NOMO-1 treated with DMSO at 0.1 percent for 48 hours (cell line): ENCODE measurements at regions not wholly inside any gene's neighbourhood (a gene's known extent, or its start where the extent isn't known, plus 50 kb on each side); places are given as distances from the start of the nearest gene placed in this dataset.

Experiments used
- DNase-seq: peaks from one replicate; lab custom pipeline; 2025; ENCODE audit not compliant: unreplicated experiment; lab: John Stamatoyannopoulos, UW

GRCh38 chr2:212945526-212945925, 205.9 kb downstream of the IKZF2 start:
- no peak for DNase-seq

DNA sequence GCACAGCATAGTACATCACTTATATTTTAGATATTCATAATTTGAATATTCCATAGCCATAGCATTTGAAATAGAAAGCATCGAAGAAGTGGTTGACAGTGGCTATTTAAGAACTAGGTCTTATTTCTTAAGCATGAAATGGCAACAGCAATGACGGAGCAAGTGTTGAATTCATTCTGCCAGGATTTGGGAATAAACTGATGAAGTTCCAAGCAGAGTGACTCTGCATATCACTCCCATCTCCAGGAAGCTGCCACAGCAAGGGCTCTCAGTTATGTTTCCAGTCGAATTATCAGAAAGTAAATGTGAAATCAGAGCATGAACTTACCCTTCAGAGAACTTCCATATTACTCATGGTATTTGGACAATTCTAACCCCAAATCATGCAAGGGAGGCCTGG, 208.1 kb downstream of the IKZF2 start:
- DNase-seq: no peak

GRCh38 chr2:212941361-212941760, 210.1 kb downstream of the IKZF2 start:
- DNase-seq: no peak

GRCh38 chr2:212940816-212941215, 210.6 kb downstream of the IKZF2 start:
- no peak for DNase-seq

GRCh38 chr2:212939777-212940531, 211.5 kb downstream of the IKZF2 start:
- DNase-seq: no peak

DNA sequence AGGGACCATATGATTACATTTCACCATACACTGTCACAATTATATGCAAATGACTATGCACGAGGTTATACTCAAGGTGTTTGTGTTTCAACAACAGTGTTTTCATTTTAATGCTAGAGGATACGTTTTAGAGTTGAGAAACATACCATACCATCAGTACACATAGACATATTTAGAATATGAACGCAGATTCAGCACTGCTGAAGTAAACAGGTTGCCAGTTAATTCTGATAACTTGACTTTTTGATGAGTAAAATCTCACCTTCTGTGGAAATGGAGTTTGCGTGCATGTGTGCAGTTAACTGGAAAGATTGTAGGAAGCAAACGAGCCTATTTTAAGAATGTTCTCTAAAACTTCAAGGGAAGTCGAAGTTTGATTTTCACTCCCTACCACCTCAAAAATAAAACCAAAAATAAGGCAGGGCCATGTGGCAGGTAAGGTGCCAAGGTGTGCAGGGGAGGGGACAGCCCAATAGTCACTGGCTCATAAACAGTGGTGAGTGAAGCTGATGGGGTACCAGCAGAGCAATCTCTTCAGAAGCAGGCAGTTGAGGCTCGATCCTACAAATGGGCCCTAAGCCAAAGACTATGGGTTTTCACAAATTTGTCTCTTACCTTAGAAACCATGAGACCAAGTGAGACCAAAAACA, 213.1 kb downstream of the IKZF2 start:
- DNase-seq: no peak

DNA sequence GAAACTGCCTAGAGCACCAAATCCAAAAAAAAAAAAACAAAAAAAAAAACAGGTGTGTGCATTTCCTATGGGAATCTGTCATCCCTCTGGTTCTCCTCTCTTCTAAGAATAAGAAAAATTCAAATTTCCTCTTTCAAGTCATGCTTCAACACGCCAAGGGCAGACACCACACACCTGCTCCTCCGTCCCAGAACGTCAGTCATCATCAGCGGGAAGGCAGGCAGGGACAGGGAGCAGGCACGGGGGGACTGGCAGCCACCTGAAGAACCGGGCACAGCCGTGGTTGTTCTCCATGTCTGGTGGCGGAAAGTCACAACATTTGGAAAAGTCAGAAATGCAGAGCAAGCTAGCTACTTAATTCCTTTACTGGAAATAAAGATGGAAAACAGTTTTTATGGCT, 214.8 kb downstream of the IKZF2 start:
- no peak for DNase-seq

GRCh38 chr2:212935752-212936151, 215.7 kb downstream of the IKZF2 start:
- no peak for DNase-seq

DNA sequence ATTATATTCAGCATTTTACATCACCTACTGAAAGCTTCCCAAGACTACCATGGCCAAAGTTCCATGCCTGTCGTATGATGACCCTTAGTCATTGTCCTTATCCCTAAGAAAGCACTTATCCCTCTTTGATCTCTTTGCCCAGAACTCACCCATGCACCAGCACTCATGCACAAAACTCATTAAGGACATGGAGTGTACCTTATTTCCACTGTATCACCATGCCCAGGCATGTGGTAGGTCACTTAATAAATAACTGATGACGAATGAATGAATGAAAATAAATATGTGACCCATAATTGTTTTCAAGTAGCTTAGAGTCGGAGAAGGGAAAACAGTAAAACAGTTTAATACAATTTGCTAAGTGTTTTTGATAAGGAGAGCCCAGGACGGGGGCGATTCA, 220.1 kb downstream of the IKZF2 start:
- no peak for DNase-seq

- DNase-seq: no peak
Observed at GRCh38 chr2:212930556-212931260, 220.7 kb downstream of the IKZF2 start.

DNA sequence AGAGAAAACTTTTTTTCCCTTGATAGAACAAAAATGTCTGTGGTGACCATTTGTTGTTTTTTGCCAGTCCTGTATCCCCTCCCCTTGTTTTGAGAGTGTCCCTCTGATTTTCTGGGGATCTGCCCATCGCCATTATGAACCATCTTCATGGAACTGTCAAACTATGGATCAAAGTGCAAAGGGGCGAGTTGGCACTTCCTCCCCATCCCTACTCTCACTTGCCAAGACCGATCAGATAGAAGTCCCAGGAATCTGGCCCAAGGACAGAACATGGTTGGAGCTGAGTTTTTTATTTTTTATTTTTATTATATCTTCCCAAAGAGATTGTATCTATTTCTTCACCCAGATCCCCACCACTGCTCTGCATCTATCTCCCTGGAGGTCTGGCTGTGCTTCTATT, 221.4 kb downstream of the IKZF2 start:
- no peak for DNase-seq

DNA sequence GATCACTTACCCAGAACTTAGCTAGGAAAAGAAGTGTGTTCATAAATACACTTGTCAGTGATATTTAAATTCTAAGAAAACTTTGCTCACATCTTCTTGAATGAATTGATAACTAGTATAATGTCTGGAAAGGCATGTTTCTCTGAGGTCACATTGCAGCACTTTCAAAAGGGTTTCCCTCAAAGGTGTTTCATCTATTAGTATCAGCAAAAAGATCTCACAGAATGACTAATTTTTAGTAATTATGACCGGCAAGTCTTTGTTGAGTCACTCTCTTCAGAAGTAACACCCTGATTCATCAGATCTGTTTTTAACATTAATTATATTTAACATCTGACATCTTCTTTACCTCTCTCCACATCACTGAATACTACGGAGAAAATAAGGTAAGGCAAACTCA, 222.3 kb downstream of the IKZF2 start:
- DNase-seq: no peak

- no peak for DNase-seq
Observed at GRCh38 chr2:212928681-212929080, 222.7 kb downstream of the IKZF2 start.

GRCh38 chr2:212926940-212927339, 224.5 kb downstream of the IKZF2 start:
- no peak for DNase-seq

- DNase-seq: no peak
Observed at GRCh38 chr2:212923393-212923792, 228.0 kb downstream of the IKZF2 start.

DNA sequence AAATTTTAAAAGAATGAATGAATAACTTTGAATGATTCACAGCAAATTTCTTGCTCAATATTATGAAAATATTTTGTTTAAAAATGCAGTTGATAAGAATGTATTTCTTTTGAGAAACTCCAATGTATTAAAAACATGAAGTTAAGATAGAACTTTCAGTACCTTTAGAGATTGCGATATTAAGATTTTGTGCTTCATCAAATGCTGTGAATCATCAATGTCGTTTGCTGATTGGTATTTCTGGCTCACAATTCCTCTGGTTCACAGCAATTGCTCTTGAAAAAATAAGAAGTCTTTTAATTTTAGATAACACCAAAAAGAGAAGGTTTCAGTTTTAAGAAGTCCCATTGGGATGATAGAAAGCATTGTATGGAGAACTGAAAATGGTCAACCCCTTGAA, 228.7 kb downstream of the IKZF2 start:
- DNase-seq: no peak

DNA sequence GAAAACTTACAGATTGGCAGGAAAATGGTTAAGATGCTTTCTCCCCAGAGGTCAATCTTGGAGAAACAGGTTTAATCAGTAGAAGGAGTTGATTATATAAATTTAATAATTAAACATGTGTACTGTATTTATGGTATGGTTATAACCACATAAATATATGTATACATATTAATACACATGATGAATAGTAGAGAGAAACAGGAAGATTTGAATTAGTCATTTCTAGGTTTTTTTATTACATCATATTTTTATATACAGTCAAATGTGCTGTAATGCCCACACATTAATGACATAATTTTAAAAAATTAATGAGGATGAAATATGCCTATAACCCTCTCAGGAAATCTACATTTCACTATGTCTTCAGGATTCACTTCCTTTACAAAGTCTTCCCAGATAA, 229.7 kb downstream of the IKZF2 start:
- no peak for DNase-seq

- DNase-seq: no peak
Observed at GRCh38 chr2:212921061-212921460, 230.4 kb downstream of the IKZF2 start.

GRCh38 chr2:212919238-212919637, 232.2 kb downstream of the IKZF2 start:
- no peak for DNase-seq

DNA sequence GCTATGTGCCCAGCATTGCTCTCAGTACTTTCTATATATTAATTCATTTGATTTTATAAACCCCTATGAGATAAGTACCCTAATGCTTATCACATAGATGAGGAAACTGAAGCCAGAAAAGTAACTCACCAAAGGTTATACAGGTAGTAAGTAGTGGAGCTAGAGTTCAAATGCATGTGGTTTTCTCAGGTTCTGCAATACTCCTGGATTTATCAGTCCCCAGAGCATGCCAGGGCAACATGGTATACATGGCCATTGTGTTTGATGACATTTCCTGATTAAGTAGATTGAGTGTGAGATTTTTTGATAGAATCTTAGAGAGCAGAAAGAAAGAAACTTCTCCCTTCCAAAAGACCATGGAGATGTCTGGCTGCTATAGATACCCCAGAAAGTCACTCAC, 233.1 kb downstream of the IKZF2 start:
- DNase-seq: no peak

- no peak for DNase-seq
Observed at GRCh38 chr2:212915121-212915782, 236.2 kb downstream of the IKZF2 start.

DNA sequence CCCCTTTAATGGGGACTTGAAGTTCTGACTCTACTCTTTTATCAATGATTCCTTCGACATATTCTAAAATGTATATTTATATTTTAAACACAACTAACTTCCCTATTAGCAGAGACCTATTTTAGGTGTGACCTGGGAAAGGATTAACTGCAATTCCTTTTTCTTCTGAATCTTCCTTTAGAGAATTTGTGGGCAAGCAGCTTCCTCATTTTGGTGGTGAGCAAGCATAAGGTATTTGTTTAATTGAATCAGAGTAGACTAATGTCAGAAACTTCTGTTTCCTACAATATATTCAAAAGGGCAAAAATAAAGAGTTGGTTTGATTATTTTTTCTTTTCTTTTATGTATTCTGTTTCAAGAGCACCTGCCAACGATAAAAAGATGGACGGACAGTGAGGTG, 237.0 kb downstream of the IKZF2 start:
- DNase-seq: peak; percentile 6
